HepG2 (cell line): ENCODE measurements at regions not wholly inside any gene's neighbourhood (a gene's known extent, or its start where the extent isn't known, plus 50 kb on each side); places are given as distances from the start of the nearest gene placed in this dataset.

Experiments
- CTCF ChIP-seq: sonication (generic); formaldehyde crosslinking; IDR thresholded peaks from 2 replicates; pipeline ENCODE4 v1.5.0; 2020; ENCODE audit warnings: mild to moderate bottlenecking, missing genetic modification reagents, moderate library complexity
- EZH2 ChIP-seq: conservative IDR thresholded peaks from 2 replicates; pipeline ENCODE4 v1.6.1; 2012; ENCODE audit warnings: mild to moderate bottlenecking, low read depth, low read length, moderate library complexity

GRCh38 chr6:137724018-137724403 is 143.0 kb upstream of the TNFAIP3 start:
- no peak for TF ChIP-seq EZH2
- TF ChIP-seq CTCF (CRISPR knock-in tag): peak; percentile 75
